Hematopoietic multipotent progenitor cell treated with erythropoietin and hydrocortisone succinate and interleukin-3 and kit ligand, for 6 days (in vitro differentiated cells): ENCODE measurements at regions not wholly inside any gene's neighbourhood (a gene's known extent, or its start where the extent isn't known, plus 50 kb on each side); places are given as distances from the start of the nearest gene placed in this dataset.
"Not testable (repeated sequence)": the region's sequence is repeated elsewhere in the genome, so short reads cannot be mapped to it uniquely, and the experiment has no call there.

Source experiments
- DNase-seq: peaks from one replicate; pipeline ENCODE4 v3.0.0-alpha.2; 2015

GRCh38 chr10:80753612-80754011, 215.9 kb downstream of the SH2D4B start:
- DNase-seq, result no peak

GRCh38 chr10:80755893-80756292, 218.2 kb downstream of the SH2D4B start:
- DNase-seq, result no peak

GRCh38 chr10:80759693-80760092, 222.0 kb downstream of the SH2D4B start:
- no peak for DNase-seq

- no peak for DNase-seq
These were observed 223.2 kb downstream of the SH2D4B start for GRCh38 chr10:80760914-80761371.

- no peak for DNase-seq
These were observed 230.3 kb downstream of the SH2D4B start for GRCh38 chr10:80767963-80768362.

- DNase-seq, result no peak
These were observed 232.0 kb downstream of the SH2D4B start for GRCh38 chr10:80769700-80770160.

- DNase-seq, result no peak
These were observed 232.5 kb downstream of the SH2D4B start for GRCh38 chr10:80770239-80770638.

GRCh38 chr10:80771285-80771684, 233.6 kb downstream of the SH2D4B start:
- DNase-seq, result no peak

- no peak for DNase-seq
These were observed 234.3 kb downstream of the SH2D4B start for GRCh38 chr10:80771902-80772555.

GRCh38 chr10:80772596-80772995, 234.9 kb downstream of the SH2D4B start:
- DNase-seq, result no peak

- no peak for DNase-seq
These were observed 247.0 kb downstream of the SH2D4B start for GRCh38 chr10:80784695-80785094.

- no peak for DNase-seq
These were observed 248.6 kb downstream of the SH2D4B start for GRCh38 chr10:80786322-80786721.

GRCh38 chr10:80787952-80788351, 250.2 kb downstream of the SH2D4B start:
- no peak for DNase-seq

- no peak for DNase-seq
These were observed 257.3 kb downstream of the SH2D4B start for GRCh38 chr10:80794994-80795393.

- DNase-seq, result no peak
These were observed 267.8 kb downstream of the SH2D4B start for GRCh38 chr10:80805343-80806020.

- DNase-seq, result no peak
These were observed 276.5 kb downstream of the SH2D4B start for GRCh38 chr10:80814147-80814652.

- DNase-seq, result no peak
These were observed 291.4 kb downstream of the SH2D4B start for GRCh38 chr10:80829151-80829550.

- no peak for DNase-seq
These were observed 291.9 kb downstream of the SH2D4B start for GRCh38 chr10:80829562-80829961.

- DNase-seq, result not testable (repeated sequence)
These were observed 295.0 kb downstream of the SH2D4B start for GRCh38 chr10:80832693-80833092.

- DNase-seq, result peak; percentile 4
These were observed 317.8 kb downstream of the SH2D4B start for GRCh38 chr10:80855348-80855971.

- no peak for DNase-seq
These were observed 318.5 kb downstream of the SH2D4B start for GRCh38 chr10:80856186-80856585.

GRCh38 chr10:80859279-80859678, 321.6 kb downstream of the SH2D4B start:
- not testable (repeated sequence) for DNase-seq

GRCh38 chr10:80860719-80861118, 323.0 kb downstream of the SH2D4B start:
- DNase-seq, result no peak

GRCh38 chr10:80861882-80862281, 324.2 kb downstream of the SH2D4B start:
- no peak for DNase-seq
